OCI-LY7 (cell line): ENCODE measurements at regions not wholly inside any gene's neighbourhood (a gene's known extent, or its start where the extent isn't known, plus 50 kb on each side); places are given as distances from the start of the nearest gene placed in this dataset.

Experiments
- BruUV-seq: library from RNA; stranded (reverse); fragments of 400-500 nt; replicated peaks from 2 replicates; lab custom pipeline; 2021; lab: Mats Ljungman, UMichigan
- CTCF ChIA-PET: fragments of 300-600 bp; sonication (Branson Sonifier 250); formaldehyde crosslinking; loops from one replicate; lab custom pipeline; 2022; ENCODE audit warnings: antibody characterized with exemption; ENCODE audit not compliant: unreplicated experiment; lab: Charles Lee
- POLR2A ChIA-PET: fragments of 300-600 bp; sonication (Branson Sonifier 250); formaldehyde crosslinking; loops from one replicate; lab custom pipeline; 2022; ENCODE audit warnings: antibody characterized with exemption; lab: Charles Lee
- DNase-seq: peaks from one replicate; pipeline ENCODE4 v3.0.0-alpha.2; 2015; ENCODE audit warnings: low spot score
- H2AFZ ChIP-seq: fragments of 200-600 bp; sonication (generic), shearing (Covaris generic); 2 replicates; pipeline ENCODE4 v1.6.1; 2014; ENCODE audit warnings: mild to moderate bottlenecking, antibody characterized with exemption, low read length, moderate library complexity
- H3K27ac ChIP-seq: fragments of 200-600 bp; sonication (generic); 2 replicates; pipeline ENCODE4 v1.5.1; 2014; ENCODE audit warnings: mixed run types, low read depth, mild to moderate bottlenecking, moderate library complexity, low read length, inconsistent platforms; ENCODE audit not compliant: poor library complexity, severe bottlenecking
- H3K36me3 ChIP-seq: fragments of 200-600 bp; sonication (generic); 2 replicates; pipeline ENCODE4 v1.6.1; 2014; ENCODE audit warnings: mild to moderate bottlenecking, antibody characterized with exemption, low read length, moderate library complexity, mixed read lengths; ENCODE audit not compliant: insufficient read depth
- H3K4me1 ChIP-seq: fragments of 200-600 bp; sonication (generic); 2 replicates; pipeline ENCODE4 v1.5.1; 2014; ENCODE audit warnings: mild to moderate bottlenecking, low read length; ENCODE audit not compliant: insufficient read depth, poor library complexity, severe bottlenecking
- H3K4me2 ChIP-seq: fragments of 200-600 bp; sonication (generic); 2 replicates; pipeline ENCODE4 v1.6.1; 2014; ENCODE audit warnings: mild to moderate bottlenecking, low read length
- H3K4me3 ChIP-seq: fragments of 200-600 bp; sonication (generic); 2 replicates; pipeline ENCODE4 v1.5.1; 2014; ENCODE audit warnings: mild to moderate bottlenecking, low read depth, low read length; ENCODE audit not compliant: poor library complexity, severe bottlenecking
- H3K79me2 ChIP-seq: fragments of 200-600 bp; sonication (generic); 2 replicates; pipeline ENCODE4 v1.6.1; 2016; ENCODE audit warnings: low read depth, mild to moderate bottlenecking, low read length, moderate library complexity, mixed read lengths; ENCODE audit not compliant: insufficient read depth
- H3K9me2 ChIP-seq: fragments of 200-600 bp; sonication (generic); 2 replicates; pipeline ENCODE4 v1.6.1; 2016; ENCODE audit warnings: mild to moderate bottlenecking, low read length, mixed read lengths; ENCODE audit not compliant: insufficient read depth
- H3K9me3 ChIP-seq: fragments of 200-600 bp; sonication (generic); 2 replicates; pipeline ENCODE4 v1.6.1; 2014; ENCODE audit warnings: mild to moderate bottlenecking, mixed run types, low read length, mixed read lengths
- H4K20me1 ChIP-seq: fragments of 200-600 bp; sonication (generic); 2 replicates; pipeline ENCODE4 v1.6.1; 2014; ENCODE audit warnings: mild to moderate bottlenecking, antibody characterized with exemption, low read length, moderate library complexity, mixed read lengths; ENCODE audit not compliant: insufficient read depth
- EZH2phosphoT487 ChIP-seq: fragments of 200-600 bp; sonication (generic); IDR thresholded peaks from 2 replicates; pipeline ENCODE4 v1.6.1; 2018; ENCODE audit warnings: low read depth, borderline replicate concordance, mild to moderate bottlenecking, mixed run types, antibody characterized with exemption, low read length, moderate library complexity, mixed read lengths
- intact Hi-C: fragments of 100-400 bp; cut with micrococcal nuclease; formaldehyde crosslinking; loops from one replicate; pipeline ENCODE4 v1.10.0; 2022; ENCODE audit not compliant: unreplicated experiment
- TF ChIP-seq, protein P1 (sequence below): fragments of 200-600 bp; sonication (generic); conservative IDR thresholded peaks from 2 replicates; pipeline ENCODE4 v1.5.1; 2014; ENCODE audit warnings: mild to moderate bottlenecking, antibody characterized with exemption, low read length, moderate library complexity, mixed read lengths

DNA sequence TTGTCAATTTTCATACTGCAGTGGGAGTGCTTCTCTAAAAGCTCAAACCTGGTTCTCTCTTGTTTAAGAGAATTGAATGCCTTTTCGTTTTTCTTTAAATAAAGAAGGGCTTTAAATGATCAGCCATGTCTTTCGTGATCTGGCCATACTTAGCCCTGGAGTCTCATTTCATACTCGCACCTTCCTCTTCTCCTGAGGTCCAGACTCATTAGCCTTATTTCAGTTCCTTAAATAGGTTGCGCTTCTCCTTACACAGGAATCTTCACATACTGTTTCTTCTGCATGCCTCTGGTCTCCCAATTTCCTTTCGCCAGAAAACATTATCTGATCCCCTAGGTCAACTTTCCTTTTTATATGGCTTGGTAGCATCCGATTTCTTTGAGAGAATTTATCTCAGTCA, 565.6 kb upstream of the TENM3 start:
- no peak for TF ChIP-seq EZH2phosphoT487
- TF ChIP-seq, protein P1, sequence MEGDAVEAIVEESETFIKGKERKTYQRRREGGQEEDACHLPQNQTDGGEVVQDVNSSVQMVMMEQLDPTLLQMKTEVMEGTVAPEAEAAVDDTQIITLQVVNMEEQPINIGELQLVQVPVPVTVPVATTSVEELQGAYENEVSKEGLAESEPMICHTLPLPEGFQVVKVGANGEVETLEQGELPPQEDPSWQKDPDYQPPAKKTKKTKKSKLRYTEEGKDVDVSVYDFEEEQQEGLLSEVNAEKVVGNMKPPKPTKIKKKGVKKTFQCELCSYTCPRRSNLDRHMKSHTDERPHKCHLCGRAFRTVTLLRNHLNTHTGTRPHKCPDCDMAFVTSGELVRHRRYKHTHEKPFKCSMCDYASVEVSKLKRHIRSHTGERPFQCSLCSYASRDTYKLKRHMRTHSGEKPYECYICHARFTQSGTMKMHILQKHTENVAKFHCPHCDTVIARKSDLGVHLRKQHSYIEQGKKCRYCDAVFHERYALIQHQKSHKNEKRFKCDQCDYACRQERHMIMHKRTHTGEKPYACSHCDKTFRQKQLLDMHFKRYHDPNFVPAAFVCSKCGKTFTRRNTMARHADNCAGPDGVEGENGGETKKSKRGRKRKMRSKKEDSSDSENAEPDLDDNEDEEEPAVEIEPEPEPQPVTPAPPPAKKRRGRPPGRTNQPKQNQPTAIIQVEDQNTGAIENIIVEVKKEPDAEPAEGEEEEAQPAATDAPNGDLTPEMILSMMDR, result no peak
- Histone ChIP-seq H2AFZ (no peak overlapping the region), H3K4me3 (no peak overlapping the region), H3K4me1 (no peaks in the 10 kb centered on the region), H3K9me2 (no peaks in the 10 kb centered on the region), H3K36me3 (no peaks in the 10 kb centered on the region), H3K27ac (no peak overlapping the region), H3K79me2 (no peaks in the 10 kb centered on the region), H4K20me1 (no peaks in the 10 kb centered on the region), H3K4me2 (no peak overlapping the region), H3K9me3 (no peaks in the 10 kb centered on the region)
- ChIA-PET POLR2A (interaction anchor here (0.7 kb wide), 1 partner anchor 252 kb away, joined by 3 read pairs; no protein-coding TSS in a partner anchor), CTCF (no interaction called here)
- no TSS peak for BruUV-seq
- no peak for DNase-seq
- intact Hi-C loops, result no loop called here

DNA sequence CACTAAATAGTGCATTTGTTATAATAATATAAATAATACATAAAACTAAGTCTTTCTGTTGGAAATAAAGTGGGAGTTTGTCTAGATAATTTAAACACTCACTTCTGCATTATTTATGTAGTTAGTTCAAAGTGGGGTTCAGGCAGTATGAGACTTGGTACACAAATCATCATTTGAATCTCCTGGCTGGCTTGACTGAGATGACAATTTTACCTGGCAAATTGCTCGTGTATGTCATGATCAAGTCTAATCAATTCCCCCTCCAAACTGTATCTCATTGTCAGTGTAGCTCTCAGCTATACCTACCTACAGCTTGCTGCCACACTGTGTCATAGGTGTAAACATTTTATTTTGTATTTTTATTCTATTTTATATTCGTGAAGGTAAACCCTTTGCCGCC, 563.4 kb upstream of the TENM3 start:
- ChIA-PET POLR2A (no interaction called here), CTCF (no interaction called here)
- no peaks in the 10 kb centered on the region for H3K79me2 ChIP-seq
- H2AFZ ChIP-seq, result no peak overlapping the region
- H3K27ac ChIP-seq, result no peak overlapping the region
- no peaks in the 10 kb centered on the region for H3K4me1 ChIP-seq
- no peak overlapping the region for H3K4me3 ChIP-seq
- no TSS peak for BruUV-seq
- no peaks in the 10 kb centered on the region for H3K9me3 ChIP-seq
- no peaks in the 10 kb centered on the region for H3K9me2 ChIP-seq
- H3K36me3 ChIP-seq, result no peaks in the 10 kb centered on the region
- intact Hi-C loops, result no loop called here
- H3K4me2 ChIP-seq, result no peak overlapping the region
- no peak for DNase-seq
- no peak for TF ChIP-seq EZH2phosphoT487
- H4K20me1 ChIP-seq, result no peaks in the 10 kb centered on the region

DNA sequence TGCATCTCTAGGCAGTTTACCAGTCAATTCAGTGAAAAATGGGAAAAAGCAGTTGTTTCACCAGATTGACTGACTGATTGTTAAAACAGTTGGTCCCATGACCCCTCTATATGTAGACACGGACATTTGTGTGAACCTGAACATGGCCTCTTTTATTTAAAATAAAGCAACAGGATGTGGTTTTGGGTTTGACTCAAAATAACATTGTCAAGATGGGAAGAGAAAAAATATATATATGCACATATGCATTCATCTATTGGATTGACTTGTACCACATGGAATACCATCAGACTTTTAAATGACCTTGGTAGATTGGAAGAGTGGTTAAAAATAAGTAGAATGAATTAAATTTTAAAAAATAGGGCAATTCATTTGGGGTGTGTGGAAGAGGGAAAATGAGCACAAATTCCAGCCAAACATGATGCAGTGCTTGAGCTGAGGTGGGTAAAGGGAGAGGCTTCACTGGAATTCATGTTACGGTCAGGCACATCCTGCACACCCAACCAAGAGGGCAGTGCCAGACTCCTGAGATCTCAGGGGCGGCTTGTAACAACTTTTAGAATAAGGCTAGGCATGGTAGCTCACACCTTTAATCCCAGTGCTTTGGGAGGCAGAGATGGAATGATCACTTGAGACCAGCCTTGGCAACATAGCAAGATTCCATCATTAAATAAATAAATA, 560.7 kb upstream of the TENM3 start:
- intact Hi-C loops, result no loop called here
- POLR2A ChIA-PET, result interaction anchor here (0.7 to 1.4 kb wide), 2 partner anchors 33 to 659 kb away, joined by 3 read pairs; no protein-coding TSS in a partner anchor
- Histone ChIP-seq H3K4me3 (no peak overlapping the region), H3K9me2 (no peaks in the 10 kb centered on the region), H3K79me2 (no peaks in the 10 kb centered on the region), H3K4me2 (no peak overlapping the region), H2AFZ (no peak overlapping the region), H3K36me3 (no peaks in the 10 kb centered on the region), H3K27ac (no peak overlapping the region), H3K9me3 (no peaks in the 10 kb centered on the region), H3K4me1 (no peaks in the 10 kb centered on the region), H4K20me1 (no peaks in the 10 kb centered on the region)
- no peak for TF ChIP-seq EZH2phosphoT487
- TF ChIP-seq, protein P1, result no peak
- CTCF ChIA-PET, result no interaction called here
- no TSS peak for BruUV-seq
- no peak for DNase-seq
